GM18867 (cell line): ENCODE measurements at regions not wholly inside any gene's neighbourhood (a gene's known extent, or its start where the extent isn't known, plus 50 kb on each side); places are given as distances from the start of the nearest gene placed in this dataset.
A peak's percentile ranks its signal among the peaks of the same experiment; 100 is the strongest.

Experiments
- ATAC-seq: cut with Tn5 transposase; IDR thresholded peaks from one replicate; pipeline ENCODE4 v1.9.1; 2021; ENCODE audit warnings: mild to moderate bottlenecking, moderate library complexity; ENCODE audit not compliant: unreplicated experiment

DNA sequence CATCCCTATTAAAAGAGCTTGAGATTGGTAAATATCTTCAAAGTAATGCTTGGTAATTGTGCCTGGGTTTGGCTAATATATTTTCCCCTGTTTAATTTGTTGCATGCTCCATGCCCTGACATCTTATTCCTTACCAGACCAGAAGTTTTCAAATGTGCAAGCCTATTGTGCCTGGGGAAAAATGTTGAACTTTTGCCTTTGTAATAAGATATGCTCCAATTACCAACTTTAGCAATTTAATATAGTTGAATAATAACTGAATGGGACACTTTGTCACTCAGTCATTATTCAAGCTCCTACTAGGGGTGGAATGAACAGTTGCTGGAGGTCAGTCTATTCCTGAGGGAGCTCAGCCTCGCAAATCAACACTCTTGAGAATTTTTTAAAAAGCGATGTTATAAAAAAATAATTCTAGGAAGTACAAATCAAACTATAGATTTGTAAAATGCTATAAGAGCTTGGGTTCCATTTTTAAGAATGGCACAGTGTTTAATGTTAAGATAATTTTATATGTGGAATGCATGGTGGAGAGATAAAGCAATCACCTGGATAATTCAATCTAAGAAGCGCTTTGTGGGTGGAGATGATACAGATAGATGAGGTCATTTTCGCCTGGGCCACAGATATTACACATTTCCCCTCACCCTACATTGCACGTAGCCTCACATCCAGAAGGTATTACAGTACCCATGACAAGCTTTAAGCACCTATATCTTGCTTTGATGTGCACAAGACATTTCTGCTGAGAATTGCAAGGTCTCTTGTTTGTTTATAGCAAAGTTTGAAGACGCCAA is 231.8 kb downstream of the PIK3R1 start:
- no peak for ATAC-seq

DNA sequence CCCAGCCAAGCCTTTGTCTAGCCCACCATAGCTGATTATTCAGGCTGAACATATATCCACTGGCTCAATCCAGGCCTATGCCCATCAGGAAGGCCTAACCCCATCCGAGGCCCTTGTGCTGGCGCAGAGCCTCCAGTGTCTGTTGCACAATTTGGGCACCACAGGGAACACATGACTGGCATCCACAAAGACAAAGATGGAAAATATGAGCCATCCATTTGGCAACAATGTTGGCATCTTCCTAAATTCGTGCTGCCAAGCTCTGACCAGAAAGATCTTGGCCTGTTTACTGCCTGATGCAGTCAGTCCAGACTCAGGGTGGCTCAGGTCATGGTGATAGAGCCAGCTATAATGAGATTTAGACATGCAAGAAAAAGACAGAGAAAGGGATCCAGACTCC is 233.8 kb downstream of the PIK3R1 start:
- ATAC-seq: no peak

DNA sequence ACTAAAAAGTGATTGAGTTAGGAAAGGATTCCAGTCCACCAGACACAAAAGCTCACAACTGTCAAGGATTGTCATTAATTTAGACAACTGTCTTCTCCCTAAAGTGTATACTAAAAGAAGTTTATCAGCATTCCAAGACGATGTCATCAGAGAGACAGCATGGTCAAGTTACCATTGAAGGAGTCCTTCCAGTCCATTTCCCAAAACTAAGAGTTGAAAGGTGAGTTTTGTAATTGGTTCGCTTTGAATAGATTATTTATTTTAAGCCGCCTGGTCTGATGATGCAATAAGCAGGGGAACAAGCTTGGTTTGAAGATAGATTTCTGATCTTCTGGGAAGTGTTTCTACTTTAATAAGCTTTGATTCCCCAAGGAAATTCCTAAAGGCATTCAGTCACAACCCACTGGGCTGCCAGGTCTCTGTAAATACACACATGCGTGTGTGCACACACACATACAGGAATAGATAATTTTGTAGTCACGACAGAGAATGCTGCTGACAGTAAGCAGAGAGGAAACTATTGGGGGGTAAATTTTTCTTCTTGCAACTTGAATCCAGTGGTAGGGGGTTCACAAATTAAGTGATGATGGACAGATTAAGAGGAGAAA is 234.8 kb downstream of the PIK3R1 start:
- no peak for ATAC-seq

DNA sequence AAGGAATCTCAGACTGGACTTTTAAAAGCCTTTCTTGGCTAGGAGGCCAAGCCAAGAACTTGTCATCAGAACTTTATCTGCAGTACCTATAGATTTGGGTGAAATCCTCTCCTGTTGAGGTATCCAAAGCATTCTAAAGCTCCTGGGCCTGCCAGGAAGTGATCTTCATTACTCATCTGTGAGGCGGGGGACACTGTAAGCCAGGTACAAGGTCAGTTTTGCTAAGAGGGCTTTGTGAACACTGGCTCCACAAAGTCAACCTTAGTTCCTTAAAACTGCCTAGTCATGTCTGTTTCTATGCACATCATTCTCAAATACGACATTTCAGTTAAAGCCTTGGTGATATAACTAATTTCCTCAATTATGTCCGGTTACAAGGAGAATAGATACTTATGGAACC is 236.7 kb downstream of the PIK3R1 start:
- no peak for ATAC-seq

DNA sequence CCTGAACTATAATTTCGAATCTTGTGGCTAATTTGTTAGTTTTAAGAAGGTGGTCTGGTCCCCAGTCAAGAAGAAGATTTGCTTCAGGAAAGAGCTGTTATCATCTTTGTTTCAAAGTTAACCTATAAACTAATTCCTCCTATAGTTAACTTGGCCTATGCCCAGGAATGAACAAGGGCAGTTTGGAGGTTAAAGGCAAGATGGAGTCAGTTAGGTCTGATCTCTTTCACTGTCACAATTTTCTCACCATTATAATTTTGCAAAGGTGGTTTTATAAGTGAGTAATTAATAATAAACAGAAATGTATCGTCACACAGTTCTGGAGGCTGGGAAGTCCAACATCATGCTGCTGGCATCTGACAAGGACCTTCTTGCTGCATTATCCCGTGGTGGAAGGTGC is 238.6 kb downstream of the PIK3R1 start:
- ATAC-seq: no peak

DNA sequence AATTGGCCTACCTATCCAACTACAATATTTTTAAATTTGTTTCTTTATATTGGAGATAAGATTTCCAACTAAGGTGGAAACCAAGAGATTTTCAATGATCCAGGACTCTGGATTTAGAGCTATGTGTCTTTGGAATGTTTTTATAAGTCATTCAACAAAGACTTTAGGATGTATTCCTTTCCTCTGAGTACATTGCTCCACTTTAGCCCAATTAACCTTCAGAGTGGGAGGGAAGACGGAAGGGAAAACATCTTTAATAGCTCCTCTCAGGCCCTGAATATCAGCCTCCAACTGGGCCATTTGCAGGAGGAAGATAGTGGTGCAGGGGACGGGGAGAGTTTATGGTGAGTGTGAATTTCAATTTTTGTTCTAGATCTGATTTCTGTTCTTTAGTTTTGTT is 239.2 kb downstream of the PIK3R1 start:
- no peak for ATAC-seq

DNA sequence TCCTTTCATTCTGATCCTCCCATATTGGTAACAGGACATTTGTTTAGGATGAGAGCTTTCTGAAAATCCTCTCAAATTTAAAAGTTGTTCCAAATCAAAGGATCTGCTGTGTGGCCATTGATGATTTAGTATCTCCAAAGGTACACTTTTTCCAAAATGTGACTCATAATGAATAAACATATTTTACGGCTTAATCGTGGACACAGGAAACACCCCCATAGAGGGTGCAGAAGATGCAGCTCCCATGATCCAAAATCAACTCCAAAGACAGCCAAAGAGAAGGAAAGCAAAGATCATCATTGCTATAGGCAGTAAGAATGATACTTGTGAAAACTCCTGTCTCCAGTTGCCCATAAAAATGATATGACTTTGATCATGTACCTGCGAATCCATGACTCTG is 239.7 kb downstream of the PIK3R1 start:
- no peak for ATAC-seq

DNA sequence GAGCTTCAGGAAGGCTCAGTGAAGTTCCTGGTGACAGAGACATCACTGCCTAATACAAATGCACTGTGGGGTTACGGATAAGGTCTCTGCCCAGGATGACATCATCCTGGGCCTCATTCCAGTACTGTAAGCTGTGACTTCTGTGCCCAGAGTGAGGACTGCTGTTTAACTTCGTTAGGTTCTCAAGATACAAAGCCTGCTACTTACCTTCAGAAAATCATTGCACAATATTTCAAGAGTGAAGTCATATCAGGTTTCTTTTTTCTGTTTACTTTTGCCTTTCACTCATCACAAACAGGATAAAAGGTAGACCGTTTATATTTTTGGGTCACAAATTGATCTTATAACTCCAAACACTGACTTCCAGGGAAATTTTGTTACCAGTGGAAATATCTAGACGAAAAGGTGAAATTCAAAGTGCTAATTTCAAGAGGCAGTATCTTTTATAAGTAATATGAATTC is 241.2 kb downstream of the PIK3R1 start:
- peak; percentile 53 for ATAC-seq

DNA sequence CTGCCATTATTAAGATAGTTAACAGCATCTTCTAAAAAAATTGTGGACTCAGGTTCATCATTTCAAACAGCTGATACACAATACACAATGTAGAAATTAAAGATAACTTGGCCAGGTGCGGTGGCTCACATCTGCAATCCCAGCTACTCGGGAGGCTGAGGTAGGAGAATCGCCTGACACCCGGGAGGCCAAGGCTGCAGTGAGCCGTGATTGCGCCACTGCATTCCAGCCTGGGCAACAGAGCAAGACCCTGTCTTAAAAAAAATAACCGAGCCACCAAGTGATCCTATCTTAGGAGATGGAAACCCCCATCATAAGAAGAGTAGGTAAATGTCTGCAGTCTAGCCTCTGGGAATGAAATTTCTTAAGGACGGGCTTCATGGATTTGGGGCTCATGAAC is 241.7 kb downstream of the PIK3R1 start:
- ATAC-seq: no peak

DNA sequence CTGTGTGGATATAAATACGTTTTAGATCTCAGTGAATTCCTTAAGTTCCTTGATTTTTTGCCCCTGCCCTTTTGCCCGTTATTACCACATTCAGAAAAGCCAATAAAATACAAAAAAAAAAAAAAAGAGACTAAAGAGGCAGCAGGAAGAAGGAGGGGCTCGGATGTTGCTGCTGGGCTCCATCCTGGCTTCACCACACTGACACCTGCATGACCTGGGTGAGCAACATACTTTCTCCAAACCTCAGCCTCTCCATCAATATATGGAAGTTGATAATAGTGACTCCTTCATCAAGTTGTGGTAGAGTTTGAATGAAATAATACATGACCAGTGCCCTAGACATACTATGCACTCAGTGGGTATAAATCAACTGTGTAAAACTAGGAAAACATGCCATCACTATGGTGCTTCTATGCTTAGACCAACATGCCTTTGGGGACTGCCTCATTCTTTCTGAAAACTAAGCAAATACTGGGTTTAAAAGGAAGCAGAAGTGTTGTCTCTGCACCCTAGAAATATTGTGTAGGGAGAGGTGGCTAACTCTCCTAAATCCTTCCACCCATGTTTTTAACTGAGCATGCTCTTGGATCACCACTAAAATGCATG is 243.0 kb downstream of the PIK3R1 start:
- ATAC-seq: no peak

DNA sequence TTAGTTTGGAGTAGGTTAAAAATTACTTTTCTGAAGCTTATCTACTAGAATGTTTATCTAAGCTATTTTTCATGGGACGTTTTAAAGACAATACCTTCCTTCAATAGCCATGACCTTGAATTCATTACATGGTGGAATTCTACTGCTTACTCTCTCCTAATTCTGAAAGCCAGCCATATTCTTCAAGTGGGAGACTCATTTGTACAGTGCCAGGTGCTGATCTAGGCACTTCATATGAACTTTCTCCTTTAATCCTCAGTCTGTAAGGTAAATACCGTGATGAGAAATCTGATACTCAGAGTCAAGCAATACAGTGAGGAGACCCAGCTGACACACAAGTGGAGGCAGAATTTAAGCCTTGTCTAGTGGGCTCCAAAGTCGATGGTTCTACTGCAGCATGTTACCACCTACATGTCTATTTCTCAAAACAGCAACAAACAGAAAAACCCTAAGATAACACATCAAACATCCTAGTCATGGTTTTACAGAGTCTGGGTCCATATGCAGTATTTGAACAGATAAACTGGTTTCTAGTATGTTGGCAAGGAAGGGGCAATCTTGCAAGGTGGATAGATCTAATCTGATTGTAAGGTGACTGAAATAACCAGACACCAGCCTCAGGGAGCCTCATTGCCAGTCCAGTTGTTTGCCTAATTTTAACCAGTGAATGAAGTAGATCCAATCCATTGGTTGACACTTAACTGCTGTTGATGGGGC is 243.7 kb downstream of the PIK3R1 start:
- ATAC-seq: no peak

DNA sequence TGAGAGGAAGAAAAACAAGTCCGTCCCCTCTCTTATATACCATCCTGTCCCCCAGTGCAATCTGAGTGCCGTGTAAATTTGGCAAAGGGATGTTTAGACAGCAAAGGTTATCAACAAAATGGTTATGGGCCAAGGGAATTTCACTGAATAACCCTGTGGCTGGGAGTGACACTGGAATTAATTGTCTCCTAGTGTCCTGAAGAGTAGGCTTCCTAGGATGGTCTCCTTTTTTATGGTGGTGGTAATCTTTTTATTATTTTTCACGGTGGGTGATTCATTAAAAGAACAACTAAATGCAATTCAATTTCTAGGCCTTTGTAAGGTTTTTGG is 244.2 kb downstream of the PIK3R1 start:
- no peak for ATAC-seq

DNA sequence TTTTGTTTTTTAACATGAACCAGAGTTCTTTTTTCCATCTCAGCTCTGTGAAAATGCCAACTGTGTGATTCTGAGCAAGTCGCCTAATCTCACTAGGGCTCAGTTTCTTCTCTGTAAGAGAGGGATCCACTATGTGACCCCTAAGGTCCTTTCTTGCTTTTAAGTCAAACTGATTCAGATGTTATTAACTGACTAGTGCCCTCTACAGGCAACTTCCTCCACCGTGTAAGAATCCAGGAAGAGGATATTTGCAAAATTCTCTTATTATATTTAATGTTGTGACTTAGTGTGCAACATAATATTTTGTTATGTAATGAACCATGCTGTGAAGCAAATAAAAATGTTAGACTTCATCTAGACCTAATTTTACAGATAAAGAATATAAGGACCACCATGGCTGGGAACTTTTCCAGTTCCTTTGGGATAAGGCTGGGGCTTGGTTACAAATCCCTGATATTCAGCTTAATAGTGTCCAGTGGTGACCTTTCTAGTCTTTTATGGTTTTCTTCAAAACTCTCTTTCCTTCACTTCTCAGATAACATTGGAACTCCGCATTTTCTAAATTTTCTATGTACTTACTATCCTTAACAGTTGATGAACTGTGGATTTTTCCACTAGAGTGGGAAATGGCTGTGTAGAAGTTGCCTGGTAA is 244.7 kb downstream of the PIK3R1 start:
- ATAC-seq: peak; percentile 58

DNA sequence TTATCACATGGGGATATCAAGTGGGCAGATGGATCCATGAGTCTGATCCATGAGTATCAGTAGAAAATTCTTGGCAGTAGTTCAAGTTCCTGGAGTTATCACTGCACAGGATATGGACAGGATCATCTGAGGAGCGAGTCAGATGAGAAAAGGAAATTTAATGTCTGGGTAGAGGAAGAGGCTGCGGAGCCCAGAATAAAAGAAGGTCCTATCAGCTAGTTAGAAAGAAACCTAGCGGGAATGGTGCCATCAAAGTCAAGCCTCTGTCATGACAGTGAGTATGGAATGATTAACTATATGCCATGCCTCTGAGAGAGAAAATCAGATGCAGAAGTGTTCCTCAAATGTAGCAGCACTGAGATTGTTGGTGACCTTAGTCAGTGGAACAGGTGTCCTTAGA is 248.1 kb downstream of the PIK3R1 start:
- no peak for ATAC-seq

DNA sequence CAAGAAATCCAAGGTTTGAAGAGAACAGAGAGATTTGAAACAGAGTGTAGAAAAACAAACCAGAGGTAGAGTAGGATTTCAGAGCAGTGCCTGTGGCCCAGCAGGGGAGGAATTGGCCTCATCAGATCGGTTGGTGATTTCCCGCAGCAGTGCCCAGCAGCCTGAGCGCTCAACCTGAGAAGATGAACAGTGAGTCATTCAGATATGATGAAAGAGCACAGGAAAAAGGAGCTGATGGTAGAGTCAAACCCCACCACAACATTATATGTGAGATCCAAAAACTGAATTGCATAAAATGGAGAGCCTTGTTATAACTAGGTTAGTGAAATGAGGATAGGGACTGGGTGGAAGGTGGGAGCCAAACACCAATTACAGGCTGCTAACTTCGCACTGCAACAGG is 248.9 kb downstream of the PIK3R1 start:
- peak; percentile 57 for ATAC-seq

DNA sequence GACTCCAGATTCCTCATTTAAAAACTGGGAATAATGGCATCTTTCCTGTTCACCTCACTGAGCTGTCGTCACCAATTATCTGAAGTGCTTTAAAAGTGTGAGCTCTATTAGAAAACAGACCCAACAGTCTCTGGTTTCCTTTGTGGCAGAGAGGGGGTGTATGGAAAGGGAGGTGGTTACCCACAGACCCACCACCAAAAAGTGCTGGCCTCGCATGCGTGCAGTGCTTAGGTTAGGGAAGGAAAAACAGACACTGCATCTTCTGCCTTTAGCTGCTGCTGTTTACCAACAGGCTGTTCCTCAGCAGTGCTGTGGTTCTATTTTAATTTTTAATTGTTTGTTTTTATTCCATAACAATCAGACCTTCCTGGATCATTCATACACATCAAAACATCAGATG is 249.6 kb downstream of the PIK3R1 start:
- no peak for ATAC-seq

DNA sequence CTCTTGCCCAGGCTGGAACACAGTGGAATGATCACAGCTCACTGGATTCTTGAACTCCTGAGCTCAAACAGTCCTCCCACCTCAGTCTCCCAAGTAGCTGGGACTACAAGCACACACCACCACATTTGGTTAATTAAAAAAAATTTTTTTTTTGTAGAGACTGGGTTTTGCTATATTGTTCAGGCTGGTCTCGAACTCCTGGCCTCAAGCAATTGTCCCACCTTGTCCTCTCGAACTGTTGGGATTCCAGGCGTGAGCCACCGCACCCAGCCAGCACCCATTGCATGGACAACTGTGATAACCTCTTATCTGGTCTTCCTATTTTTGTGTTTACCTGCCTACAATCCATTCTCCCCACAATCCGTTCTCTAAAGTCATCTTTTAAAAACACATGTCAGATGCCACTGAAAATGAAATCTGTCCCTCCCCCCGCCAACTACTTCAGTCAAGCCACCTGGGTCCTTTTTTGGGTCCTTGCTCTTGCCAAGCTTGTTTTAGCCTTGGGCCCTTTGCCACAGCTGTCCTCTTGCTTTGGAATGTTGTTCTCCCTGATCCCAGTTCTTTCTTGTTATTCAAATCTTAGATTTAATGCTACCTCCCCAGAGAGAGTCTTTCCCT is 250.5 kb downstream of the PIK3R1 start:
- ATAC-seq: no peak

DNA sequence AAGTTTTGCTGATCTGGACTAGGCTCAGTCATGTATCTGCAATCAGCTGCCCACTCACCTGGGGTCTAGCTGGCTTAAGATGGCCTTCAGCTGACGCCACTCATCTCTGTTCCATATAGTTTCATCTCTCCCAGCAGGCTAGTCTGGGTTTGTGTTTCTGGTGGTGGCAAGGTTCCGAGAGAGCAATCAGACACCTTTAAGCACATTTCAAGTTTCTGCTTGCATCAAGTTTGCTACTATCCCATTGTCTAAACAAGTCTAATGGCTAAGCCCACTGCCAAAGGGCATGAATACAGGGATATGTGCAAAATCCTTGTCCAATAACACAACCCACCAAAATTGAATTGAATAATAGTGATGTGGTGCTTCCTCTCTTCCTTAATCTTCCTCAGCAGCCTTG is 251.7 kb downstream of the PIK3R1 start:
- no peak for ATAC-seq

DNA sequence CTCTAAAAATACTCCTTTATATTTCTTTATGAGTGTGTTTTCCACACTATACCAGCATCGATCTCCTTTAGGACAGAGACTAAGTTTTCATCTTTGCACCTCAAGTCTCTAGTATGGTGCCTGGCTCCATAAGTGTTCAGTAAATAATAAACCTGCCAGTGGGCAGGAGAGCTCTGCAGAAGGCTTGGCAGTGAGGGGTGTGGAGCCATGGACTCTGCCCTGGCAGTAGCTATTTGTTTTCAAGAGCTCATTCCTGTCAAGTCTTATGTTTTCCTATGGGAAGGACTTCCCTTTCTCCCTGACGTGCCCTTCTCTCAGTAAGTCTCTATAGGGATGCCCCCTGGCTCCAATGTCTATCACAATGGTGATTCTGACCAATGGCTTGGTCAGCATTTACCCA is 252.2 kb downstream of the PIK3R1 start:
- ATAC-seq: no peak

DNA sequence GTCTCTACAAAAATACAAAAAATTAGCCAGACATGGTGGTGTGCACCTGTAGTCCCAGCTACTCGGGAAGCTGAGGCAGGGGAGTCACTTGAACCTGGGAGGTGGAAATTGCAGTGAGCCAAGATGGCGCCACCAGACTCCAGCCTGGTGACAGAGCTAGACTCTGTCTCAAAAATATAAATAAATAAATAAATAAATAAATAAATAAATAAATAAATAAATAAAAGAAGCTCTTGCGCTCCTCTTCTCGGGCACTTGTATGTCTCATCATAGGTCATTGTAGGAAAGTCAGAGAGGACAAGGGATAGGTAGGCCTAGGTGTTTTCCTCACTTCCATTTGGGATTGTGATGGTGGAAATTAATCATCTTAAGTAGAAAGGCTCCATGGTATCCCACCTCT is 252.8 kb downstream of the PIK3R1 start:
- ATAC-seq: no peak

DNA sequence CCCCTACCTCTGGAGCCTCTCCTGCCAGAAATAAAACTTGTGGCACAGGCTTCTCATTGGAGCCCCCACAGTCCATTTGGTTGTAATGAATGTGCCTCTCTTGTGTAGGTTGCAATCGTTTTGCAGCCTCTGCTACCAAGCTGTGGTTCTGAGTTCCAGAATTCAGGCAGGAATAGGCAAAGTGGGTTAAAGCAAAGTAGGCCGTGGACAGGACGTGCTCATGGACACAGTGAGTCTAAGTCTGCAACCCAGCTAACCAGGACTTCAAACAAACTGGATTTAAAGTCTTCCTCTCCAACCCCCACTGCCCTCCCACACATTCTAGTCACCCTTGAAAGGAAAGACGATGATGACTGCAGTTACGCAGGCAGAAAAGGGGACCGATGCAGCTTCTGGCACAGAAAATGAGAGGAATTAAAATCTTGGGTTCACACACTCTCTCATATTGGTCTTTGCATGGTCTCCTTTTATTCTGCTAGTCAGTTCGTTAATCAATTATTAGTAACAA is 260.0 kb downstream of the PIK3R1 start:
- ATAC-seq: no peak
